H9 (cell line): ENCODE measurements at regions not wholly inside any gene's neighbourhood (a gene's known extent, or its start where the extent isn't known, plus 50 kb on each side); places are given as distances from the start of the nearest gene placed in this dataset.

Experiments used
- DNase-seq: peaks from one replicate; pipeline ENCODE4 v3.0.0-alpha.2; 2017
- H2AFZ ChIP-seq: one replicate; pipeline ENCODE4 v1.6.1; 2013; ENCODE audit warnings: mild to moderate bottlenecking, low read length, control low read depth, moderate library complexity
- H2AK5ac ChIP-seq: 2 replicates; pipeline ENCODE4 v1.6.1; 2013; ENCODE audit warnings: low read length, control low read depth, mixed read lengths; ENCODE audit not compliant: insufficient read length
- H2BK120ac ChIP-seq: one replicate; pipeline ENCODE4 v1.6.1; 2013; ENCODE audit warnings: low read depth, mild to moderate bottlenecking, low read length, control low read depth, inconsistent platforms; ENCODE audit not compliant: poor library complexity, severe bottlenecking
- H2BK12ac ChIP-seq: 2 replicates; pipeline ENCODE4 v1.6.1; 2013; ENCODE audit warnings: low read length, control low read depth, mixed read lengths, low read depth; ENCODE audit not compliant: insufficient read length
- H2BK15ac ChIP-seq: 2 replicates; pipeline ENCODE4 v1.6.1; 2013; ENCODE audit warnings: low read depth, low read length, control low read depth
- H2BK20ac ChIP-seq: one replicate; pipeline ENCODE4 v1.6.1; 2013; ENCODE audit warnings: low read depth, mild to moderate bottlenecking, low read length, control low read depth, inconsistent platforms; ENCODE audit not compliant: poor library complexity, severe bottlenecking
- H2BK5ac ChIP-seq: 2 replicates; pipeline ENCODE4 v1.6.1; 2013; ENCODE audit warnings: low read length, control low read depth, mixed read lengths; ENCODE audit not compliant: insufficient read length
- H3K14ac ChIP-seq: 2 replicates; pipeline ENCODE4 v1.6.1; 2013; ENCODE audit warnings: low read length, control low read depth; ENCODE audit not compliant: insufficient read depth
- H3K18ac ChIP-seq: 2 replicates; pipeline ENCODE4 v1.6.1; 2013; ENCODE audit warnings: low read depth, mild to moderate bottlenecking, mixed read lengths, low read length, control low read depth; ENCODE audit not compliant: insufficient read length
- H3K23ac ChIP-seq: 2 replicates; pipeline ENCODE4 v1.6.1; 2013; ENCODE audit warnings: low read length, control low read depth, mixed read lengths, low read depth; ENCODE audit not compliant: insufficient read length
- H3K23me2 ChIP-seq: 2 replicates; pipeline ENCODE4 v1.6.1; 2013; ENCODE audit warnings: low read depth, mild to moderate bottlenecking, mixed read lengths, low read length, control low read depth; ENCODE audit not compliant: insufficient read length, poor library complexity, severe bottlenecking
- H3K27ac ChIP-seq: 2 replicates; pipeline ENCODE4 v1.5.1; 2013; ENCODE audit warnings: low read length, control low read depth, mixed read lengths, low read depth; ENCODE audit not compliant: insufficient read length
- H3K27me3 ChIP-seq: 2 replicates; pipeline ENCODE4 v1.6.1; 2013; ENCODE audit warnings: low read length, control low read depth, inconsistent platforms; ENCODE audit not compliant: insufficient read depth
- H3K4ac ChIP-seq: 2 replicates; pipeline ENCODE4 v1.6.1; 2013; ENCODE audit warnings: low read depth, mild to moderate bottlenecking, control low read depth, inconsistent platforms, low read length, moderate library complexity
- H3K4me1 ChIP-seq: 2 replicates; pipeline ENCODE4 v1.6.1; 2013; ENCODE audit warnings: low read length, control low read depth, inconsistent platforms; ENCODE audit not compliant: insufficient read depth
- H3K4me2 ChIP-seq: 2 replicates; pipeline ENCODE4 v1.6.1; 2013; ENCODE audit warnings: low read length, control low read depth, mixed read lengths; ENCODE audit not compliant: insufficient read length, insufficient read depth
- H3K56ac ChIP-seq: 2 replicates; pipeline ENCODE4 v1.6.1; 2013; ENCODE audit warnings: low read depth, mild to moderate bottlenecking, mixed read lengths, low read length, control low read depth; ENCODE audit not compliant: insufficient read length
- H3K79me1 ChIP-seq: 2 replicates; pipeline ENCODE4 v1.6.1; 2013; ENCODE audit warnings: low read depth, mild to moderate bottlenecking, moderate library complexity, low read length, control low read depth, inconsistent platforms; ENCODE audit not compliant: insufficient read depth, poor library complexity, severe bottlenecking
- H3K79me2 ChIP-seq: 2 replicates; pipeline ENCODE4 v1.6.1; 2013; ENCODE audit warnings: low read length, control low read depth, inconsistent platforms; ENCODE audit not compliant: insufficient read depth
- H3K9ac ChIP-seq: 2 replicates; pipeline ENCODE4 v1.6.1; 2013; ENCODE audit warnings: low read length, control low read depth, mixed read lengths; ENCODE audit not compliant: insufficient read length; ENCODE audit errors: extremely low read depth
- H3K9me3 ChIP-seq: one replicate; pipeline ENCODE4 v1.6.1; 2013; ENCODE audit warnings: low read depth, low read length, inconsistent platforms; ENCODE audit not compliant: control insufficient read depth
- H3T11ph ChIP-seq: one replicate; pipeline ENCODE4 v1.6.1; 2013; ENCODE audit warnings: mild to moderate bottlenecking, low read length, control low read depth, inconsistent platforms
- H4K20me1 ChIP-seq: one replicate; pipeline ENCODE4 v1.6.1; 2013; ENCODE audit not compliant: control insufficient read depth, insufficient read length, insufficient read depth
- H4K5ac ChIP-seq: 2 replicates; pipeline ENCODE4 v1.6.1; 2013; ENCODE audit warnings: low read depth, mild to moderate bottlenecking, mixed read lengths, low read length, control low read depth; ENCODE audit not compliant: insufficient read length
- H4K8ac ChIP-seq: replicated peaks from 2 replicates; pipeline ENCODE4 v1.6.1; 2013; ENCODE audit warnings: low read length, control low read depth, mixed read lengths, low read depth; ENCODE audit not compliant: insufficient read length
- H4K91ac ChIP-seq: 2 replicates; pipeline ENCODE4 v1.6.1; 2013; ENCODE audit warnings: low read depth, mild to moderate bottlenecking, moderate library complexity, mixed read lengths, low read length, control low read depth; ENCODE audit not compliant: insufficient read length
- H3K27ac Mint-ChIP-seq, 3 experiments: 2 replicates in 2 of 3; 3 replicates in 1 of 3; pipeline ENCODE4 v1.8.0; 2020 to 2021; ENCODE audit warnings: mixed read lengths in 3 of 3, mild to moderate bottlenecking in 1 of 3, moderate library complexity in 1 of 3
- H3K27me3 Mint-ChIP-seq: 2 replicates; pipeline ENCODE4 v1.8.0; 2021; ENCODE audit warnings: low read depth, mild to moderate bottlenecking, moderate library complexity, mixed read lengths
- H3K36me3 Mint-ChIP-seq, 3 experiments: 2 replicates in 2 of 3; 3 replicates in 1 of 3; pipeline ENCODE4 v1.8.0; 2020 to 2021; ENCODE audit warnings: low read depth in 3 of 3, mixed read lengths in 3 of 3; ENCODE audit not compliant: insufficient read depth in 1 of 3
- H3K4me1 Mint-ChIP-seq, 2 experiments: 2 replicates each; pipeline ENCODE4 v1.8.0; 2020; ENCODE audit warnings: mixed read lengths in 2 of 2
- H3K4me3 Mint-ChIP-seq, 2 experiments: 2 replicates in 1 of 2; 3 replicates in 1 of 2; pipeline ENCODE4 v1.8.0; 2020 to 2021; ENCODE audit warnings: mild to moderate bottlenecking in 2 of 2, mixed read lengths in 2 of 2, moderate library complexity in 1 of 2
- H3K9me3 Mint-ChIP-seq, 2 experiments: 2 replicates in 1 of 2; 3 replicates in 1 of 2; pipeline ENCODE4 v1.8.0; 2020; ENCODE audit warnings: mild to moderate bottlenecking in 2 of 2, mixed read lengths in 2 of 2, moderate library complexity in 1 of 2
- WGBS: extraction: QIAGEN DNeasy Blood & Tissue Kit; methylation state at CpG from one replicate; pipeline ENCODE4 v1.1.7; 2013; ENCODE audit warnings: missing lambda C conversion rate, low lambda C conversion rate, mixed read lengths; ENCODE audit not compliant: insufficient read length; ENCODE audit errors: extremely low coverage; 5-methylcytosine and 5-hydroxymethylcytosine counted together
- TF ChIP-seq, protein P1 (sequence below): fragments of 200-600 bp; sonication (generic); conservative IDR thresholded peaks from 3 replicates; pipeline ENCODE4 v1.8.0; 2021; ENCODE audit warnings: antibody characterized with exemption, mild to moderate bottlenecking

DNA sequence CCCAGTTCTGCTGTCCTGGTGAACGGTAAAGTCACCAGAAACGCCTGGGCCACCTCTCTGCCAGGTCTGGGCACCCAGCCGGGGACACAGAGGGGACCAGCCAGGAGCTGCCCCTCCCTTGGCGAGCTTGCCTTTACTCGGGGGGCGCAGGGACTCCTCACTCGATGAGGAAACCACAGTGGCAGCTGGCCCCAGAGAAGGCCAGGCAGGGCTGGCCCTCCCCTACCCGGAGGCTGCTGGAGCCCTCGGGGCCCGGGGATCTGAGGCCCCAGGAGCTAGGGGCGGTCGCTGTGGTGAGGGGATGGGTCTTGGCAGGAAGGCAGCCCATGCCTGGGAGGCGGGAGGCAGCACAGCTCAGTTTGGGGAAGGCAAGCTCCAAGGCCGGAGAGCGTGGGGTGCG lies 80.4 kb upstream of the SLCO4A1 start:
- Histone ChIP-seq H3K4me2 (no peak overlapping the region), H3K23me2 (no peaks in the 10 kb centered on the region), H2BK120ac (no peak overlapping the region), H3K14ac (peak overlapping the region; percentile 34; the same call in 1 of the 2 replicates), H3K9me3 (no peaks in the 10 kb centered on the region), H2AFZ (no peak overlapping the region), H3K18ac (no peak overlapping the region), H3K56ac (no peak overlapping the region), H2BK5ac (no peak overlapping the region), H3K9ac (no peak overlapping the region), H4K8ac (no peak overlapping the region), H3K79me1 (no peaks in the 10 kb centered on the region), H2BK15ac (no peak overlapping the region), H3K79me2 (no peaks in the 10 kb centered on the region), H4K5ac (no peak overlapping the region), H3K4me1 (no peaks in the 10 kb centered on the region), H2BK12ac (no peak overlapping the region), H3T11ph (no peak overlapping the region), H3K23ac (no peak overlapping the region), H4K20me1 (no peaks in the 10 kb centered on the region), H3K27me3 (no peaks in the 10 kb centered on the region), H3K27ac (no peak overlapping the region), H2AK5ac (no peak overlapping the region), H4K91ac (no peak overlapping the region), H3K4ac (no peak overlapping the region), H2BK20ac (no peak overlapping the region)
- Mint-ChIP-seq H3K27ac (no peak overlapping the region), H3K4me3 (no peak overlapping the region), H3K36me3 (no peaks in the 10 kb centered on the region), H3K27me3 (peaks cover 1% of the 10 kb centered on the region), H3K4me1 (peaks cover 0 to 21% of the 10 kb centered on the region in 2 experiments; a peak in 2 of 4 replicates), H3K9me3 (no peaks in the 10 kb centered on the region)
- no peak for DNase-seq
- TF ChIP-seq, protein P1, sequence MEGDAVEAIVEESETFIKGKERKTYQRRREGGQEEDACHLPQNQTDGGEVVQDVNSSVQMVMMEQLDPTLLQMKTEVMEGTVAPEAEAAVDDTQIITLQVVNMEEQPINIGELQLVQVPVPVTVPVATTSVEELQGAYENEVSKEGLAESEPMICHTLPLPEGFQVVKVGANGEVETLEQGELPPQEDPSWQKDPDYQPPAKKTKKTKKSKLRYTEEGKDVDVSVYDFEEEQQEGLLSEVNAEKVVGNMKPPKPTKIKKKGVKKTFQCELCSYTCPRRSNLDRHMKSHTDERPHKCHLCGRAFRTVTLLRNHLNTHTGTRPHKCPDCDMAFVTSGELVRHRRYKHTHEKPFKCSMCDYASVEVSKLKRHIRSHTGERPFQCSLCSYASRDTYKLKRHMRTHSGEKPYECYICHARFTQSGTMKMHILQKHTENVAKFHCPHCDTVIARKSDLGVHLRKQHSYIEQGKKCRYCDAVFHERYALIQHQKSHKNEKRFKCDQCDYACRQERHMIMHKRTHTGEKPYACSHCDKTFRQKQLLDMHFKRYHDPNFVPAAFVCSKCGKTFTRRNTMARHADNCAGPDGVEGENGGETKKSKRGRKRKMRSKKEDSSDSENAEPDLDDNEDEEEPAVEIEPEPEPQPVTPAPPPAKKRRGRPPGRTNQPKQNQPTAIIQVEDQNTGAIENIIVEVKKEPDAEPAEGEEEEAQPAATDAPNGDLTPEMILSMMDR: no peak
- no CpG with 5 or more reads among the region's 16 CpGs for WGBS
